Thoracic aorta (tissue), 2 donors: ENCODE measurements at regions not wholly inside any gene's neighbourhood (a gene's known extent, or its start where the extent isn't known, plus 50 kb on each side); places are given as distances from the start of the nearest gene placed in this dataset.

Source experiments
- ATAC-seq: fragments of 150-250 bp; one replicate; pipeline ENCODE4 v1.8.0; 2017; ENCODE audit warnings: low read depth; ENCODE audit not compliant: insufficient number of reproducible peaks, low FRiP score
- DNase-seq: peaks from one replicate; pipeline ENCODE4 v3.0.0-alpha.2; 2020; ENCODE audit warnings: low spot score
- H3K27ac ChIP-seq, 2 donors: fragments of 200-600 bp; sonication (generic); 1 replicate in 1 of 2; 2 replicates in 1 of 2; pipeline ENCODE4 v1.5.1; 2016; ENCODE audit warnings: mild to moderate bottlenecking in 2 of 2, moderate library complexity in 2 of 2
- H3K27me3 ChIP-seq: fragments of 200-600 bp; sonication (generic); replicated peaks from 2 replicates; pipeline ENCODE4 v1.6.0; 2016; ENCODE audit warnings: mild to moderate bottlenecking; ENCODE audit not compliant: insufficient read depth
- H3K36me3 ChIP-seq: fragments of 200-600 bp; sonication (generic); one replicate; pipeline ENCODE4 v1.5.1; 2016
- H3K4me1 ChIP-seq, 2 donors: fragments of 200-600 bp; sonication (generic); 1 replicate in 1 of 2; 2 replicates in 1 of 2; pipeline versions ENCODE4 v1.5.1 to v1.6.0; 2016; ENCODE audit warnings: low read depth in 2 of 2, mild to moderate bottlenecking in 1 of 2; ENCODE audit not compliant: control insufficient read depth in 1 of 2
- H3K4me3 ChIP-seq: fragments of 200-600 bp; sonication (generic); 2 replicates; pipeline ENCODE4 v1.5.1; 2016; ENCODE audit warnings: mild to moderate bottlenecking
- H3K9me3 ChIP-seq: fragments of 200-600 bp; sonication (generic); 2 replicates; pipeline ENCODE4 v1.5.1; 2016
- CTCF ChIP-seq: fragments of 200-600 bp; sonication (generic); IDR thresholded peaks from one replicate; pipeline ENCODE4 v1.5.1; 2019; ENCODE audit warnings: antibody characterized with exemption

GRCh38 chr2:147589127-147589526 lies 255.7 kb upstream of the ACVR2A start:
- H3K4me3 ChIP-seq: no peak overlapping the region
- ATAC-seq (no peak), DNase-seq (no peak)
- no peak overlapping the region for H3K27ac ChIP-seq
- no peaks in the 10 kb centered on the region for H3K4me1 ChIP-seq
- no peak for TF ChIP-seq CTCF
- H3K27me3 ChIP-seq: no peaks in the 10 kb centered on the region
- peaks cover 4% of the 10 kb centered on the region for H3K9me3 ChIP-seq
- no peaks in the 10 kb centered on the region for H3K36me3 ChIP-seq

GRCh38 chr2:147588191-147588590 lies 256.6 kb upstream of the ACVR2A start:
- ATAC-seq (no peak), DNase-seq (no peak)
- no peak for TF ChIP-seq CTCF
- Histone ChIP-seq H3K27ac (no peak overlapping the region), H3K9me3 (peaks cover 4% of the 10 kb centered on the region), H3K4me1 (no peaks in the 10 kb centered on the region), H3K27me3 (no peaks in the 10 kb centered on the region), H3K4me3 (no peak overlapping the region), H3K36me3 (no peaks in the 10 kb centered on the region)

- no peaks in the 10 kb centered on the region for H3K36me3 ChIP-seq
- ATAC-seq (no peak), DNase-seq (no peak)
- H3K4me1 ChIP-seq: no peaks in the 10 kb centered on the region
- H3K9me3 ChIP-seq: no peaks in the 10 kb centered on the region
- no peak overlapping the region for H3K27ac ChIP-seq
- no peak overlapping the region for H3K4me3 ChIP-seq
- no peak for TF ChIP-seq CTCF
- H3K27me3 ChIP-seq: no peaks in the 10 kb centered on the region
Measured at GRCh38 chr2:147578529-147578928, 266.3 kb upstream of the ACVR2A start.

GRCh38 chr2:147577998-147578380 lies 266.8 kb upstream of the ACVR2A start:
- Histone ChIP-seq H3K4me3 (no peak overlapping the region), H3K4me1 (no peaks in the 10 kb centered on the region), H3K9me3 (no peaks in the 10 kb centered on the region), H3K27me3 (no peaks in the 10 kb centered on the region), H3K36me3 (no peaks in the 10 kb centered on the region), H3K27ac (no peak overlapping the region)
- TF ChIP-seq CTCF: no peak
- DNase-seq (no peak), ATAC-seq (no peak)

- ATAC-seq (no peak), DNase-seq (no peak)
- H3K27me3 ChIP-seq: no peaks in the 10 kb centered on the region
- no peak overlapping the region for H3K4me3 ChIP-seq
- no peaks in the 10 kb centered on the region for H3K4me1 ChIP-seq
- TF ChIP-seq CTCF: no peak
- H3K9me3 ChIP-seq: no peaks in the 10 kb centered on the region
- H3K27ac ChIP-seq: no peak overlapping the region
- H3K36me3 ChIP-seq: no peaks in the 10 kb centered on the region
Measured at GRCh38 chr2:147577323-147577997, 267.4 kb upstream of the ACVR2A start.
